NT2/D1 (cell line): ENCODE measurements at regions not wholly inside any gene's neighbourhood (a gene's known extent, or its start where the extent isn't known, plus 50 kb on each side); places are given as distances from the start of the nearest gene placed in this dataset.

Experiments
- SUZ12 ChIP-seq: IDR thresholded peaks from 2 replicates; pipeline ENCODE4 v1.6.1; 2011; ENCODE audit not compliant: insufficient read length, insufficient read depth; ENCODE audit errors: extremely low read depth
- YY1 ChIP-seq: IDR thresholded peaks from 2 replicates; pipeline ENCODE4 v1.6.1; 2011; ENCODE audit not compliant: insufficient read length, insufficient read depth
- ZNF274 ChIP-seq: IDR thresholded peaks from 2 replicates; pipeline ENCODE4 v1.6.1; 2011; ENCODE audit warnings: mild to moderate bottlenecking, low read depth, low read length

- TF ChIP-seq ZNF274 (no peak), YY1 (no peak), SUZ12 (no peak)
Observed at GRCh38 chr16:72426386-72426785, 254.4 kb upstream of the PMFBP1 start.
